HEK293 (cell line): ENCODE measurements at regions not wholly inside any gene's neighbourhood (a gene's known extent, or its start where the extent isn't known, plus 50 kb on each side); places are given as distances from the start of the nearest gene placed in this dataset.

Experiments used
- ATF2 ChIP-seq: fragments of 450-650 bp; formaldehyde crosslinking; IDR thresholded peaks from 2 replicates; pipeline ENCODE4 v1.5.1; 2016; ENCODE audit warnings: missing biosample characterization, missing genetic modification characterization, low read depth
- GLIS1 ChIP-seq: fragments of 450-650 bp; formaldehyde crosslinking; IDR thresholded peaks from 2 replicates; pipeline ENCODE4 v1.5.1; 2016; ENCODE audit warnings: missing biosample characterization, missing genetic modification characterization
- SP3 ChIP-seq: fragments of 450-650 bp; formaldehyde crosslinking; IDR thresholded peaks from 2 replicates; pipeline ENCODE4 v1.5.1; 2016; ENCODE audit warnings: missing biosample characterization, missing genetic modification characterization
- TCF7L2 ChIP-seq: IDR thresholded peaks from 2 replicates; pipeline ENCODE4 v1.6.1; 2011; ENCODE audit warnings: low read depth, mild to moderate bottlenecking, inconsistent platforms, low read length, moderate library complexity, borderline replicate concordance
- ZNF121 ChIP-seq: fragments of 450-650 bp; formaldehyde crosslinking; IDR thresholded peaks from 2 replicates; pipeline ENCODE4 v1.5.1; 2016; ENCODE audit warnings: missing biosample characterization, missing genetic modification characterization
- ZNF341 ChIP-seq: fragments of 450-650 bp; formaldehyde crosslinking; IDR thresholded peaks from 2 replicates; pipeline ENCODE4; 2016; ENCODE audit warnings: low read depth, missing biosample characterization, missing genetic modification characterization
- ZNF558 ChIP-seq: fragments of 450-650 bp; formaldehyde crosslinking; IDR thresholded peaks from 2 replicates; pipeline ENCODE4 v1.5.1; 2016; ENCODE audit warnings: missing biosample characterization, missing genetic modification characterization
- ZNF596 ChIP-seq: fragments of 450-650 bp; IDR thresholded peaks from 2 replicates; pipeline ENCODE4 v1.5.0; 2018; ENCODE audit warnings: missing biosample characterization, mild to moderate bottlenecking, missing genetic modification characterization, moderate library complexity
- TF ChIP-seq, protein P1 (sequence below): fragments of 450-650 bp; formaldehyde crosslinking; IDR thresholded peaks from 2 replicates; pipeline ENCODE4 v1.5.1; 2016; ENCODE audit warnings: missing biosample characterization, missing genetic modification characterization
- TF ChIP-seq, protein P2 (sequence below): fragments of 450-650 bp; formaldehyde crosslinking; IDR thresholded peaks from 2 replicates; pipeline ENCODE4 v1.5.1; 2016; ENCODE audit warnings: missing biosample characterization, missing genetic modification characterization

DNA sequence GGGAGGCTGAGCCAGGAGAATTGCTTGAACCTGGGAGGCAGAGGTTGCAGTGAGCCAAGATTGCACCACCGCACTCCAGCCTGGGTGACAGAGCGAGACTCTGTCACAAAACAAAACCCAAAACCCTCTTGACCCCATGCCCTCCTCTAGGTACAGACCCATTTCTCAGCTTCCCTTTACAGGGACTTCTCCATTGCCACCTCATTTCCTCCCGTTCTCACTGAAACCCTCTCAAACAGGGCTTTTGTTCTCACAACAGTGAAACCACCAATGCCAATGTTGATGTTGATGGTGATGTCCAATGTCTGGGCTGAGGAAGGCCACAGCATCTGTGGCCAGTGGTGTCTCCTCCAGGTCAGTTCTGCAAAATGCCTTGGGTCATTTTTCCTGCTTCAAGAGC lies 69.0 kb upstream of the ZCCHC2 start:
- TF ChIP-seq TCF7L2, result no peak
- TF ChIP-seq ZNF558 (tag by site-specific recombination), result no peak
- TF ChIP-seq, protein P1, sequence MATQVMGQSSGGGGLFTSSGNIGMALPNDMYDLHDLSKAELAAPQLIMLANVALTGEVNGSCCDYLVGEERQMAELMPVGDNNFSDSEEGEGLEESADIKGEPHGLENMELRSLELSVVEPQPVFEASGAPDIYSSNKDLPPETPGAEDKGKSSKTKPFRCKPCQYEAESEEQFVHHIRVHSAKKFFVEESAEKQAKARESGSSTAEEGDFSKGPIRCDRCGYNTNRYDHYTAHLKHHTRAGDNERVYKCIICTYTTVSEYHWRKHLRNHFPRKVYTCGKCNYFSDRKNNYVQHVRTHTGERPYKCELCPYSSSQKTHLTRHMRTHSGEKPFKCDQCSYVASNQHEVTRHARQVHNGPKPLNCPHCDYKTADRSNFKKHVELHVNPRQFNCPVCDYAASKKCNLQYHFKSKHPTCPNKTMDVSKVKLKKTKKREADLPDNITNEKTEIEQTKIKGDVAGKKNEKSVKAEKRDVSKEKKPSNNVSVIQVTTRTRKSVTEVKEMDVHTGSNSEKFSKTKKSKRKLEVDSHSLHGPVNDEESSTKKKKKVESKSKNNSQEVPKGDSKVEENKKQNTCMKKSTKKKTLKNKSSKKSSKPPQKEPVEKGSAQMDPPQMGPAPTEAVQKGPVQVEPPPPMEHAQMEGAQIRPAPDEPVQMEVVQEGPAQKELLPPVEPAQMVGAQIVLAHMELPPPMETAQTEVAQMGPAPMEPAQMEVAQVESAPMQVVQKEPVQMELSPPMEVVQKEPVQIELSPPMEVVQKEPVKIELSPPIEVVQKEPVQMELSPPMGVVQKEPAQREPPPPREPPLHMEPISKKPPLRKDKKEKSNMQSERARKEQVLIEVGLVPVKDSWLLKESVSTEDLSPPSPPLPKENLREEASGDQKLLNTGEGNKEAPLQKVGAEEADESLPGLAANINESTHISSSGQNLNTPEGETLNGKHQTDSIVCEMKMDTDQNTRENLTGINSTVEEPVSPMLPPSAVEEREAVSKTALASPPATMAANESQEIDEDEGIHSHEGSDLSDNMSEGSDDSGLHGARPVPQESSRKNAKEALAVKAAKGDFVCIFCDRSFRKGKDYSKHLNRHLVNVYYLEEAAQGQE (tag by site-specific recombination), result no peak
- TF ChIP-seq, protein P2, sequence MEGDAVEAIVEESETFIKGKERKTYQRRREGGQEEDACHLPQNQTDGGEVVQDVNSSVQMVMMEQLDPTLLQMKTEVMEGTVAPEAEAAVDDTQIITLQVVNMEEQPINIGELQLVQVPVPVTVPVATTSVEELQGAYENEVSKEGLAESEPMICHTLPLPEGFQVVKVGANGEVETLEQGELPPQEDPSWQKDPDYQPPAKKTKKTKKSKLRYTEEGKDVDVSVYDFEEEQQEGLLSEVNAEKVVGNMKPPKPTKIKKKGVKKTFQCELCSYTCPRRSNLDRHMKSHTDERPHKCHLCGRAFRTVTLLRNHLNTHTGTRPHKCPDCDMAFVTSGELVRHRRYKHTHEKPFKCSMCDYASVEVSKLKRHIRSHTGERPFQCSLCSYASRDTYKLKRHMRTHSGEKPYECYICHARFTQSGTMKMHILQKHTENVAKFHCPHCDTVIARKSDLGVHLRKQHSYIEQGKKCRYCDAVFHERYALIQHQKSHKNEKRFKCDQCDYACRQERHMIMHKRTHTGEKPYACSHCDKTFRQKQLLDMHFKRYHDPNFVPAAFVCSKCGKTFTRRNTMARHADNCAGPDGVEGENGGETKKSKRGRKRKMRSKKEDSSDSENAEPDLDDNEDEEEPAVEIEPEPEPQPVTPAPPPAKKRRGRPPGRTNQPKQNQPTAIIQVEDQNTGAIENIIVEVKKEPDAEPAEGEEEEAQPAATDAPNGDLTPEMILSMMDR (tag by site-specific recombination), result no peak
- TF ChIP-seq ZNF596 (tag by site-specific recombination), result no peak
- TF ChIP-seq ZNF341 (tag by site-specific recombination), result no peak
- TF ChIP-seq GLIS1, result no peak
- no peak for TF ChIP-seq ZNF121 (tag by site-specific recombination)
- no peak for TF ChIP-seq SP3
- TF ChIP-seq ATF2 (tag by site-specific recombination), result no peak
